OCI-LY3 (cell line): ENCODE measurements at regions not wholly inside any gene's neighbourhood (a gene's known extent, or its start where the extent isn't known, plus 50 kb on each side); places are given as distances from the start of the nearest gene placed in this dataset.

ENCODE experiments used
- EZH2phosphoT487 ChIP-seq: fragments of 200-600 bp; shearing (Covaris generic); IDR thresholded peaks from 2 replicates; pipeline ENCODE4 v1.6.1; 2018; ENCODE audit warnings: antibody characterized with exemption, mixed run types, low read depth
- TF ChIP-seq, protein P1 (sequence below): fragments of 200-600, 300-600 bp; sonication (generic); IDR thresholded peaks from 2 replicates; pipeline ENCODE4 v1.5.1; 2014; ENCODE audit warnings: antibody characterized with exemption, low read length, low read depth

DNA sequence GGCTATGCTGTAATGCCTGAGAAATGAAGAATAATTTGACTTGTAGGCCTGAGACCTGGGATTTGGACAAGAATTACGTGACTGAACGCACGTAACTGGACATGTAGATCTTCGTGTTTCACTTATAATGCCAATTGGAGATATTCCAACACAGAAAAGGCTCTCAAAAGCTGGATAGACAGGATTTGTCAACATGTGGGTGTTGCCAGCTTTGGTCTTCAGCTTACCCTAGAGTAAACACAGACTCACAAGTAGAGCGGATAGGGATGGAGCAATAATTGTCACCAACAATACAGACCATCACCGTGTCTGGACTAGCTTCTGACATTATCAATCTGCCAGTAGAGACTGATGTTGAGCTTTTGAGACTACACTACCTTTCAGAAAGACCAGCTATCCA is 1511.0 kb upstream of the ADGRL3 start:
- TF ChIP-seq, protein P1, sequence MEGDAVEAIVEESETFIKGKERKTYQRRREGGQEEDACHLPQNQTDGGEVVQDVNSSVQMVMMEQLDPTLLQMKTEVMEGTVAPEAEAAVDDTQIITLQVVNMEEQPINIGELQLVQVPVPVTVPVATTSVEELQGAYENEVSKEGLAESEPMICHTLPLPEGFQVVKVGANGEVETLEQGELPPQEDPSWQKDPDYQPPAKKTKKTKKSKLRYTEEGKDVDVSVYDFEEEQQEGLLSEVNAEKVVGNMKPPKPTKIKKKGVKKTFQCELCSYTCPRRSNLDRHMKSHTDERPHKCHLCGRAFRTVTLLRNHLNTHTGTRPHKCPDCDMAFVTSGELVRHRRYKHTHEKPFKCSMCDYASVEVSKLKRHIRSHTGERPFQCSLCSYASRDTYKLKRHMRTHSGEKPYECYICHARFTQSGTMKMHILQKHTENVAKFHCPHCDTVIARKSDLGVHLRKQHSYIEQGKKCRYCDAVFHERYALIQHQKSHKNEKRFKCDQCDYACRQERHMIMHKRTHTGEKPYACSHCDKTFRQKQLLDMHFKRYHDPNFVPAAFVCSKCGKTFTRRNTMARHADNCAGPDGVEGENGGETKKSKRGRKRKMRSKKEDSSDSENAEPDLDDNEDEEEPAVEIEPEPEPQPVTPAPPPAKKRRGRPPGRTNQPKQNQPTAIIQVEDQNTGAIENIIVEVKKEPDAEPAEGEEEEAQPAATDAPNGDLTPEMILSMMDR: no peak
- no peak for TF ChIP-seq EZH2phosphoT487
